OCI-LY7 (cell line): ENCODE measurements at regions not wholly inside any gene's neighbourhood (a gene's known extent, or its start where the extent isn't known, plus 50 kb on each side); places are given as distances from the start of the nearest gene placed in this dataset.

ENCODE experiments used
- BruUV-seq: library from RNA; stranded (reverse); fragments of 400-500 nt; replicated peaks from 2 replicates; lab custom pipeline; 2021; lab: Mats Ljungman, UMichigan
- CTCF ChIA-PET: fragments of 300-600 bp; sonication (Branson Sonifier 250); formaldehyde crosslinking; loops from one replicate; lab custom pipeline; 2022; ENCODE audit warnings: antibody characterized with exemption; ENCODE audit not compliant: unreplicated experiment; lab: Charles Lee
- POLR2A ChIA-PET: fragments of 300-600 bp; sonication (Branson Sonifier 250); formaldehyde crosslinking; loops from one replicate; lab custom pipeline; 2022; ENCODE audit warnings: antibody characterized with exemption; lab: Charles Lee
- DNase-seq: peaks from one replicate; pipeline ENCODE4 v3.0.0-alpha.2; 2015; ENCODE audit warnings: low spot score
- H2AFZ ChIP-seq: fragments of 200-600 bp; sonication (generic), shearing (Covaris generic); 2 replicates; pipeline ENCODE4 v1.6.1; 2014; ENCODE audit warnings: mild to moderate bottlenecking, antibody characterized with exemption, low read length, moderate library complexity
- H3K27ac ChIP-seq: fragments of 200-600 bp; sonication (generic); 2 replicates; pipeline ENCODE4 v1.5.1; 2014; ENCODE audit warnings: mixed run types, low read depth, mild to moderate bottlenecking, moderate library complexity, low read length, inconsistent platforms; ENCODE audit not compliant: poor library complexity, severe bottlenecking
- H3K36me3 ChIP-seq: fragments of 200-600 bp; sonication (generic); 2 replicates; pipeline ENCODE4 v1.6.1; 2014; ENCODE audit warnings: mild to moderate bottlenecking, antibody characterized with exemption, low read length, moderate library complexity, mixed read lengths; ENCODE audit not compliant: insufficient read depth
- H3K4me1 ChIP-seq: fragments of 200-600 bp; sonication (generic); 2 replicates; pipeline ENCODE4 v1.5.1; 2014; ENCODE audit warnings: mild to moderate bottlenecking, low read length; ENCODE audit not compliant: insufficient read depth, poor library complexity, severe bottlenecking
- H3K4me2 ChIP-seq: fragments of 200-600 bp; sonication (generic); 2 replicates; pipeline ENCODE4 v1.6.1; 2014; ENCODE audit warnings: mild to moderate bottlenecking, low read length
- H3K4me3 ChIP-seq: fragments of 200-600 bp; sonication (generic); 2 replicates; pipeline ENCODE4 v1.5.1; 2014; ENCODE audit warnings: mild to moderate bottlenecking, low read depth, low read length; ENCODE audit not compliant: poor library complexity, severe bottlenecking
- H3K79me2 ChIP-seq: fragments of 200-600 bp; sonication (generic); 2 replicates; pipeline ENCODE4 v1.6.1; 2016; ENCODE audit warnings: low read depth, mild to moderate bottlenecking, low read length, moderate library complexity, mixed read lengths; ENCODE audit not compliant: insufficient read depth
- H3K9me2 ChIP-seq: fragments of 200-600 bp; sonication (generic); 2 replicates; pipeline ENCODE4 v1.6.1; 2016; ENCODE audit warnings: mild to moderate bottlenecking, low read length, mixed read lengths; ENCODE audit not compliant: insufficient read depth
- H3K9me3 ChIP-seq: fragments of 200-600 bp; sonication (generic); 2 replicates; pipeline ENCODE4 v1.6.1; 2014; ENCODE audit warnings: mild to moderate bottlenecking, mixed run types, low read length, mixed read lengths
- H4K20me1 ChIP-seq: fragments of 200-600 bp; sonication (generic); 2 replicates; pipeline ENCODE4 v1.6.1; 2014; ENCODE audit warnings: mild to moderate bottlenecking, antibody characterized with exemption, low read length, moderate library complexity, mixed read lengths; ENCODE audit not compliant: insufficient read depth
- EZH2phosphoT487 ChIP-seq: fragments of 200-600 bp; sonication (generic); IDR thresholded peaks from 2 replicates; pipeline ENCODE4 v1.6.1; 2018; ENCODE audit warnings: low read depth, borderline replicate concordance, mild to moderate bottlenecking, mixed run types, antibody characterized with exemption, low read length, moderate library complexity, mixed read lengths
- intact Hi-C: fragments of 100-400 bp; cut with micrococcal nuclease; formaldehyde crosslinking; loops from one replicate; pipeline ENCODE4 v1.10.0; 2022; ENCODE audit not compliant: unreplicated experiment
- TF ChIP-seq, protein P1 (sequence below): fragments of 200-600 bp; sonication (generic); conservative IDR thresholded peaks from 2 replicates; pipeline ENCODE4 v1.5.1; 2014; ENCODE audit warnings: mild to moderate bottlenecking, antibody characterized with exemption, low read length, moderate library complexity, mixed read lengths

DNA sequence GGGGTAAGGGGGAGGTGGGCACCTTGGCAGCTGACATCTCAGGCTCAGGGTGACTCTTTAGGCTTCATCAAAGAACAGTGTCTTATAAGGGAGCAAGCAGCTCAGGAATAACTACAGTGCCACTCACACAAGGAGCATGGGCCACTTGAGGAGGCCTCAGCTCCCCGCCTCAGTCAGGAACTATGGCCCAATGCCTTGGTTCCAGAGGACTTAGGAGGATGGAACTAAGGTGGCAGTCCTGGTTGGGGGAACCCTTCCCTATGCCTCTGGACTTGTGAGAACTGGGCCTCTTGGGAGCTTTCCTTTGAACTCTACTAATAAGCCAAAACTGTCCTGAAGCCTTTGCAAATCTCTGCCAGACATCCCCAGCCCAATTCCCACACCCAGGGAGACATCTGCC is 160.6 kb downstream of the EFNB1 start:
- H3K36me3 ChIP-seq: no peaks in the 10 kb centered on the region
- no peak overlapping the region for H3K4me2 ChIP-seq
- H3K9me3 ChIP-seq: no peaks in the 10 kb centered on the region
- no peak overlapping the region for H3K27ac ChIP-seq
- BruUV-seq: no TSS peak
- H2AFZ ChIP-seq: no peak overlapping the region
- POLR2A ChIA-PET: no interaction called here
- no peaks in the 10 kb centered on the region for H4K20me1 ChIP-seq
- no peaks in the 10 kb centered on the region for H3K79me2 ChIP-seq
- no peak for DNase-seq
- no peaks in the 10 kb centered on the region for H3K9me2 ChIP-seq
- H3K4me1 ChIP-seq: no peaks in the 10 kb centered on the region
- intact Hi-C loops: no loop called here
- TF ChIP-seq EZH2phosphoT487: no peak
- TF ChIP-seq, protein P1, sequence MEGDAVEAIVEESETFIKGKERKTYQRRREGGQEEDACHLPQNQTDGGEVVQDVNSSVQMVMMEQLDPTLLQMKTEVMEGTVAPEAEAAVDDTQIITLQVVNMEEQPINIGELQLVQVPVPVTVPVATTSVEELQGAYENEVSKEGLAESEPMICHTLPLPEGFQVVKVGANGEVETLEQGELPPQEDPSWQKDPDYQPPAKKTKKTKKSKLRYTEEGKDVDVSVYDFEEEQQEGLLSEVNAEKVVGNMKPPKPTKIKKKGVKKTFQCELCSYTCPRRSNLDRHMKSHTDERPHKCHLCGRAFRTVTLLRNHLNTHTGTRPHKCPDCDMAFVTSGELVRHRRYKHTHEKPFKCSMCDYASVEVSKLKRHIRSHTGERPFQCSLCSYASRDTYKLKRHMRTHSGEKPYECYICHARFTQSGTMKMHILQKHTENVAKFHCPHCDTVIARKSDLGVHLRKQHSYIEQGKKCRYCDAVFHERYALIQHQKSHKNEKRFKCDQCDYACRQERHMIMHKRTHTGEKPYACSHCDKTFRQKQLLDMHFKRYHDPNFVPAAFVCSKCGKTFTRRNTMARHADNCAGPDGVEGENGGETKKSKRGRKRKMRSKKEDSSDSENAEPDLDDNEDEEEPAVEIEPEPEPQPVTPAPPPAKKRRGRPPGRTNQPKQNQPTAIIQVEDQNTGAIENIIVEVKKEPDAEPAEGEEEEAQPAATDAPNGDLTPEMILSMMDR: no peak
- no peak overlapping the region for H3K4me3 ChIP-seq
- CTCF ChIA-PET: no interaction called here

DNA sequence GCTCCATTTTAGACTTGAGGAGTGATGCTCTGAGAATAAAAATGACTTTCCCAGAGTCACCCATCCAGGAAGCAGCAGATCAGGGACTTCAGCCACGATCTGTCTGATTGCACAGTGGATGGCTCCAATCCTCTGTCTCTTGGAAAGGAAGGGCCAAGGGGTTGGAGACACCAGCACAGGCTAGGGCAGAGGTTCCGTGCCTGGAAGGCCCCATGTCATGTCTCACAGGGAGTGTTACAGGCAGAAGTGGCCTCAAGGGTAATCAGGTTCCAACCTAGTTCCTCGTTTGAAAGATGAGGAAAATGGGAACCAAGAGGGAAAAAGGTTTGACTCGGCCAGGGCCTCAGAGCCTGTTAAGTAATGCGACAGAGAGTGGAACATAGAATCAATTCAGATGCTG is 160.0 kb downstream of the EFNB1 start:
- no peak overlapping the region for H2AFZ ChIP-seq
- no peak overlapping the region for H3K4me2 ChIP-seq
- H3K4me3 ChIP-seq: no peak overlapping the region
- DNase-seq: no peak
- no peaks in the 10 kb centered on the region for H3K9me2 ChIP-seq
- H4K20me1 ChIP-seq: no peaks in the 10 kb centered on the region
- no peaks in the 10 kb centered on the region for H3K9me3 ChIP-seq
- H3K27ac ChIP-seq: no peak overlapping the region
- no peaks in the 10 kb centered on the region for H3K36me3 ChIP-seq
- POLR2A ChIA-PET: no interaction called here
- CTCF ChIA-PET: no interaction called here
- BruUV-seq: no TSS peak
- TF ChIP-seq EZH2phosphoT487: no peak
- TF ChIP-seq, protein P1: no peak
- no peaks in the 10 kb centered on the region for H3K4me1 ChIP-seq
- intact Hi-C loops: no loop called here
- no peaks in the 10 kb centered on the region for H3K79me2 ChIP-seq

DNA sequence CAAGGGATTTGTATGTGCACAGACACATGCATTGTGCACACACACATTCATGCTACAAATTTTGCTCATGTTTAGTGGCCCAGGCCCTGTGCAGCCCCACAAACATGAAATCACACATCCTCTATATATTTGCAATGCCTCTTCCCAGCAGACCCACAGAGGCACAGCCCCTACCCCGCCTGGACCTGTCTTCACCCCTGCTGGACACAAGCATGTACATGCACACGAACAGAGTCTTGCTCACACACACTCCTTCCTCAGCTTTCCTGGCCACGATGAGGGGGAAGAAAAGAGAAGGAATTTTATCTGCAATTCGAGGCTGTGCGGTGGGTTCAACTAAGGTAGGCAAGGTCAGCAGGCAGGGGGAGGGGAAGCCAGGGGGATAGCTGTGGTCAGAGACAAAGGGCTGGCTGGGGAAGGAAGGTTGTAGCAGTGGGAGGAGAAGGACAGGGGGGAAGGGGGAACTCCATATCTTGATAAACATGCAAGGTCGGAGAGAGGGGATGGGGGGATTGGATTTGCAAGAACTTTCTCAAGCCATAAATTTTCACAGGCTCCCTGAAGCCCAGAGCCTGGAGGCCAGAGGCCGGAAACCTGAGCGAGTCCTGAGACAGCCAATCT is 156.4 kb downstream of the EFNB1 start:
- Histone ChIP-seq H3K79me2 (no peaks in the 10 kb centered on the region), H3K4me2 (no peak overlapping the region), H2AFZ (no peak overlapping the region), H3K27ac (no peak overlapping the region), H3K36me3 (no peaks in the 10 kb centered on the region), H3K4me3 (no peak overlapping the region), H3K9me3 (no peaks in the 10 kb centered on the region), H3K9me2 (no peaks in the 10 kb centered on the region), H3K4me1 (no peaks in the 10 kb centered on the region), H4K20me1 (no peaks in the 10 kb centered on the region)
- ChIA-PET POLR2A (no interaction called here), CTCF (no interaction called here)
- no peak for DNase-seq
- BruUV-seq: no TSS peak
- intact Hi-C loops: no loop called here
- TF ChIP-seq EZH2phosphoT487: no peak
- TF ChIP-seq, protein P1: no peak
